Osteocyte (in vitro differentiated cells): ENCODE measurements at regions not wholly inside any gene's neighbourhood (a gene's known extent, or its start where the extent isn't known, plus 50 kb on each side); places are given as distances from the start of the nearest gene placed in this dataset.

ENCODE experiments used
- DNase-seq: peaks from one replicate; pipeline ENCODE4 v3.0.0; 2021; ENCODE audit warnings: mixed read lengths; ENCODE audit not compliant: unreplicated experiment; ENCODE audit errors: extremely low spot score
- H3K27ac Mint-ChIP-seq: one replicate; pipeline ENCODE4 v1.8.0; 2021; ENCODE audit warnings: mild to moderate bottlenecking, mixed read lengths; ENCODE audit not compliant: unreplicated experiment
- H3K27me3 Mint-ChIP-seq: one replicate; pipeline ENCODE4 v1.8.0; 2021; ENCODE audit warnings: mixed read lengths; ENCODE audit not compliant: unreplicated experiment
- H3K36me3 Mint-ChIP-seq: one replicate; pipeline ENCODE4 v1.8.0; 2021; ENCODE audit warnings: mixed read lengths; ENCODE audit not compliant: unreplicated experiment
- H3K4me1 Mint-ChIP-seq: one replicate; pipeline ENCODE4 v1.8.0; 2021; ENCODE audit warnings: mixed read lengths; ENCODE audit not compliant: unreplicated experiment
- H3K4me3 Mint-ChIP-seq: one replicate; pipeline ENCODE4 v1.8.0; 2021; ENCODE audit warnings: mild to moderate bottlenecking, moderate library complexity, mixed read lengths; ENCODE audit not compliant: unreplicated experiment
- H3K9me3 Mint-ChIP-seq: one replicate; pipeline ENCODE4 v1.8.0; 2021; ENCODE audit warnings: mixed read lengths; ENCODE audit not compliant: unreplicated experiment
- TF ChIP-seq, protein P1 (sequence below): fragments of 200-600 bp; sonication (generic); IDR thresholded peaks from 2 replicates; pipeline ENCODE4 v1.5.0; 2021; ENCODE audit warnings: antibody characterized with exemption, mild to moderate bottlenecking, moderate library complexity

- Mint-ChIP-seq H3K36me3 (no peaks in the 10 kb centered on the region), H3K27me3 (no peaks in the 10 kb centered on the region), H3K4me1 (peaks cover 42% of the 10 kb centered on the region), H3K27ac (no peak overlapping the region), H3K9me3 (no peaks in the 10 kb centered on the region), H3K4me3 (no peak overlapping the region)
- no peak for DNase-seq
- TF ChIP-seq, protein P1, sequence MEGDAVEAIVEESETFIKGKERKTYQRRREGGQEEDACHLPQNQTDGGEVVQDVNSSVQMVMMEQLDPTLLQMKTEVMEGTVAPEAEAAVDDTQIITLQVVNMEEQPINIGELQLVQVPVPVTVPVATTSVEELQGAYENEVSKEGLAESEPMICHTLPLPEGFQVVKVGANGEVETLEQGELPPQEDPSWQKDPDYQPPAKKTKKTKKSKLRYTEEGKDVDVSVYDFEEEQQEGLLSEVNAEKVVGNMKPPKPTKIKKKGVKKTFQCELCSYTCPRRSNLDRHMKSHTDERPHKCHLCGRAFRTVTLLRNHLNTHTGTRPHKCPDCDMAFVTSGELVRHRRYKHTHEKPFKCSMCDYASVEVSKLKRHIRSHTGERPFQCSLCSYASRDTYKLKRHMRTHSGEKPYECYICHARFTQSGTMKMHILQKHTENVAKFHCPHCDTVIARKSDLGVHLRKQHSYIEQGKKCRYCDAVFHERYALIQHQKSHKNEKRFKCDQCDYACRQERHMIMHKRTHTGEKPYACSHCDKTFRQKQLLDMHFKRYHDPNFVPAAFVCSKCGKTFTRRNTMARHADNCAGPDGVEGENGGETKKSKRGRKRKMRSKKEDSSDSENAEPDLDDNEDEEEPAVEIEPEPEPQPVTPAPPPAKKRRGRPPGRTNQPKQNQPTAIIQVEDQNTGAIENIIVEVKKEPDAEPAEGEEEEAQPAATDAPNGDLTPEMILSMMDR = no peak
Observed at GRCh38 chr1:184287001-184287400, 99.8 kb upstream of the C1orf21 start.

- Mint-ChIP-seq H3K4me1 (peaks cover 28% of the 10 kb centered on the region), H3K36me3 (no peaks in the 10 kb centered on the region), H3K27me3 (no peaks in the 10 kb centered on the region), H3K27ac (no peak overlapping the region), H3K9me3 (no peaks in the 10 kb centered on the region), H3K4me3 (no peak overlapping the region)
- TF ChIP-seq, protein P1 = no peak
- DNase-seq = no peak
Observed at GRCh38 chr1:184289825-184290550, 96.8 kb upstream of the C1orf21 start.

GRCh38 chr1:184291701-184292100 is 95.1 kb upstream of the C1orf21 start:
- no peaks in the 10 kb centered on the region for H3K27me3 Mint-ChIP-seq
- no peak for DNase-seq
- H3K27ac Mint-ChIP-seq = no peak overlapping the region
- peaks cover 32% of the 10 kb centered on the region for H3K4me1 Mint-ChIP-seq
- H3K9me3 Mint-ChIP-seq = no peaks in the 10 kb centered on the region
- TF ChIP-seq, protein P1 = no peak
- no peaks in the 10 kb centered on the region for H3K36me3 Mint-ChIP-seq
- no peak overlapping the region for H3K4me3 Mint-ChIP-seq

GRCh38 chr1:184292101-184292500 is 94.7 kb upstream of the C1orf21 start:
- H3K36me3 Mint-ChIP-seq = no peaks in the 10 kb centered on the region
- no peaks in the 10 kb centered on the region for H3K27me3 Mint-ChIP-seq
- TF ChIP-seq, protein P1 = no peak
- H3K9me3 Mint-ChIP-seq = no peaks in the 10 kb centered on the region
- H3K27ac Mint-ChIP-seq = no peak overlapping the region
- DNase-seq = no peak
- peaks cover 36% of the 10 kb centered on the region for H3K4me1 Mint-ChIP-seq
- H3K4me3 Mint-ChIP-seq = no peak overlapping the region

- Mint-ChIP-seq H3K9me3 (no peaks in the 10 kb centered on the region), H3K36me3 (no peaks in the 10 kb centered on the region), H3K27me3 (no peaks in the 10 kb centered on the region), H3K27ac (no peak overlapping the region), H3K4me1 (peaks cover 55% of the 10 kb centered on the region), H3K4me3 (no peak overlapping the region)
- TF ChIP-seq, protein P1 = no peak
- no peak for DNase-seq
Observed at GRCh38 chr1:184294101-184294500, 92.7 kb upstream of the C1orf21 start.
